Hematopoietic multipotent progenitor cell (in vitro differentiated cells): ENCODE measurements at regions not wholly inside any gene's neighbourhood (a gene's known extent, or its start where the extent isn't known, plus 50 kb on each side); places are given as distances from the start of the nearest gene placed in this dataset.

ENCODE experiments used
- DNase-seq, 3 donors: peaks; one replicate each; pipeline ENCODE4 v3.0.0-alpha.2; 2011 to 2015; ENCODE audit warnings: low read depth in 2 of 3, low spot score in 2 of 3

- DNase-seq: no peak
These were observed 50.8 kb upstream of the ELF5 start for GRCh38 chr11:34564406-34564805.

GRCh38 chr11:34564807-34565241 is 51.2 kb upstream of the ELF5 start:
- no peak for DNase-seq

- peak in 1 of 3 donors; percentile 18 for DNase-seq
These were observed 52.0 kb upstream of the ELF5 start for GRCh38 chr11:34565417-34566207.

- DNase-seq: no peak
These were observed 52.6 kb upstream of the ELF5 start for GRCh38 chr11:34566208-34566551.

- no peak for DNase-seq
These were observed 53.1 kb upstream of the ELF5 start for GRCh38 chr11:34566736-34567135.

GRCh38 chr11:34567733-34568132 is 53.2 kb upstream of the EHF start:
- no peak for DNase-seq

GRCh38 chr11:34570584-34570983 is 50.3 kb upstream of the EHF start:
- peak in 1 of 3 donors; percentile 40 for DNase-seq
